OCI-LY1 (cell line): ENCODE measurements at regions not wholly inside any gene's neighbourhood (a gene's known extent, or its start where the extent isn't known, plus 50 kb on each side); places are given as distances from the start of the nearest gene placed in this dataset.

ENCODE experiments used
- H2AFZ ChIP-seq: fragments of 200-600 bp; sonication (generic), shearing (Covaris generic); 2 replicates; pipeline ENCODE4 v1.6.0; 2014; ENCODE audit warnings: antibody characterized with exemption, mild to moderate bottlenecking, low read length
- H3F3A ChIP-seq: fragments of 200-600 bp; sonication (generic), shearing (Covaris generic); 2 replicates; pipeline ENCODE4 v1.6.0; 2014; ENCODE audit warnings: mild to moderate bottlenecking, antibody characterized with exemption, low read length, moderate library complexity; ENCODE audit not compliant: insufficient read depth
- H3K27ac ChIP-seq: fragments of 200-600 bp; sonication (generic); 2 replicates; pipeline ENCODE4 v1.5.1; 2014; ENCODE audit warnings: low read length, mixed run types, mild to moderate bottlenecking, low read depth; ENCODE audit not compliant: poor library complexity, severe bottlenecking
- H3K27me3 ChIP-seq: fragments of 200-600 bp; sonication (generic); 2 replicates; pipeline ENCODE4 v1.6.0; 2014; ENCODE audit warnings: antibody characterized with exemption, mild to moderate bottlenecking, low read length, moderate library complexity; ENCODE audit not compliant: insufficient read depth
- H3K36me3 ChIP-seq: fragments of 200-600 bp; sonication (generic); 2 replicates; pipeline ENCODE4 v1.6.1; 2014; ENCODE audit warnings: mild to moderate bottlenecking, antibody characterized with exemption, low read length, moderate library complexity, mixed read lengths; ENCODE audit not compliant: insufficient read depth
- H3K4me1 ChIP-seq: fragments of 200-600 bp; sonication (generic); 2 replicates; pipeline ENCODE4 v1.5.1; 2014; ENCODE audit warnings: mild to moderate bottlenecking, low read length, moderate library complexity; ENCODE audit not compliant: insufficient read depth, severe bottlenecking
- H3K4me2 ChIP-seq: fragments of 200-600 bp; sonication (generic), shearing (Covaris generic); 2 replicates; pipeline ENCODE4 v1.6.1; 2014; ENCODE audit warnings: low read length
- H3K4me3 ChIP-seq: fragments of 200-600 bp; sonication (generic); 2 replicates; pipeline ENCODE4 v1.5.1; 2014; ENCODE audit warnings: low read length, low read depth, mild to moderate bottlenecking, mixed read lengths; ENCODE audit not compliant: poor library complexity, severe bottlenecking
- H3K79me2 ChIP-seq: fragments of 200-600 bp; shearing (Covaris generic); 2 replicates; pipeline ENCODE4 v1.6.1; 2016; ENCODE audit warnings: mixed run types, low read length, mixed read lengths; ENCODE audit not compliant: insufficient read depth
- H3K9ac ChIP-seq: fragments of 200-600 bp; sonication (generic), shearing (Covaris generic); 2 replicates; pipeline ENCODE4 v1.6.1; 2014; ENCODE audit warnings: mild to moderate bottlenecking, low read length, mixed read lengths
- H3K9me2 ChIP-seq: fragments of 200-600 bp; sonication (generic), shearing (Covaris generic); 2 replicates; pipeline ENCODE4 v1.6.1; 2014; ENCODE audit warnings: low read depth, mild to moderate bottlenecking, low read length, mixed read lengths
- H3K9me3 ChIP-seq: fragments of 200-600 bp; shearing (Covaris generic); 2 replicates; pipeline ENCODE4 v1.6.1; 2014; ENCODE audit warnings: low read length, mixed read lengths
- H4K20me1 ChIP-seq: fragments of 200-600 bp; sonication (generic), shearing (Covaris generic); 2 replicates; pipeline ENCODE4 v1.6.0; 2016; ENCODE audit warnings: mild to moderate bottlenecking, low read length; ENCODE audit not compliant: insufficient read depth
- EZH2 ChIP-seq: fragments of 200-600 bp; sonication (generic), shearing (Covaris generic); IDR thresholded peaks from 2 replicates; pipeline ENCODE4 v1.8.0; 2017; ENCODE audit warnings: borderline replicate concordance, mixed run types, mild to moderate bottlenecking, antibody characterized with exemption, low read length, moderate library complexity, mixed read lengths
- TF ChIP-seq, protein P1 (sequence below): fragments of 200-600 bp; sonication (generic), shearing (Covaris generic); IDR thresholded peaks from 2 replicates; pipeline ENCODE4 v1.5.1; 2017; ENCODE audit warnings: mild to moderate bottlenecking, antibody characterized with exemption, low read length, moderate library complexity, mixed read lengths

DNA sequence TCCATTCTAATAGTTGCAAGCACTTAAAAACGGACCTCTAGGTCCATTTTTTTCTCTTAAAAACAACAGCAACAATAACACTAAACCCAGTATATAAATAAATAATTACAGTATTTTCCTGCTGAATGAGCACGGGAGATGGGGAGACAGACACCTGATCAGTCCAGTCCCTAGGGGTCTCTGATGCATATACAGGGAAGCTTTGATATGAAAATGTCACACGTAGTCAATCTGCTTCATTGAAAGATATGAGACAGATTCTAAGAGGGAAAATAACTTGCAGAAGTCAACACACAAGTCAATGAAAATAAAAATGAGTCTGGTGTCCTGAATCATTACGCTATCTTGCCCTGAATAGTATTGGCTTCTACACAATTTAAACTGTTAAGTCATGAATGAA lies 523.3 kb upstream of the SLC8A1 start:
- H3K27ac ChIP-seq: no peak overlapping the region
- TF ChIP-seq, protein P1, sequence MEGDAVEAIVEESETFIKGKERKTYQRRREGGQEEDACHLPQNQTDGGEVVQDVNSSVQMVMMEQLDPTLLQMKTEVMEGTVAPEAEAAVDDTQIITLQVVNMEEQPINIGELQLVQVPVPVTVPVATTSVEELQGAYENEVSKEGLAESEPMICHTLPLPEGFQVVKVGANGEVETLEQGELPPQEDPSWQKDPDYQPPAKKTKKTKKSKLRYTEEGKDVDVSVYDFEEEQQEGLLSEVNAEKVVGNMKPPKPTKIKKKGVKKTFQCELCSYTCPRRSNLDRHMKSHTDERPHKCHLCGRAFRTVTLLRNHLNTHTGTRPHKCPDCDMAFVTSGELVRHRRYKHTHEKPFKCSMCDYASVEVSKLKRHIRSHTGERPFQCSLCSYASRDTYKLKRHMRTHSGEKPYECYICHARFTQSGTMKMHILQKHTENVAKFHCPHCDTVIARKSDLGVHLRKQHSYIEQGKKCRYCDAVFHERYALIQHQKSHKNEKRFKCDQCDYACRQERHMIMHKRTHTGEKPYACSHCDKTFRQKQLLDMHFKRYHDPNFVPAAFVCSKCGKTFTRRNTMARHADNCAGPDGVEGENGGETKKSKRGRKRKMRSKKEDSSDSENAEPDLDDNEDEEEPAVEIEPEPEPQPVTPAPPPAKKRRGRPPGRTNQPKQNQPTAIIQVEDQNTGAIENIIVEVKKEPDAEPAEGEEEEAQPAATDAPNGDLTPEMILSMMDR: no peak
- TF ChIP-seq EZH2: no peak
- H3K9me2 ChIP-seq: no peaks in the 10 kb centered on the region
- H3K9ac ChIP-seq: no peak overlapping the region
- H3F3A ChIP-seq: no peaks in the 10 kb centered on the region
- no peaks in the 10 kb centered on the region for H3K4me1 ChIP-seq
- no peak overlapping the region for H2AFZ ChIP-seq
- no peak overlapping the region for H3K4me3 ChIP-seq
- no peaks in the 10 kb centered on the region for H4K20me1 ChIP-seq
- no peak overlapping the region for H3K4me2 ChIP-seq
- no peaks in the 10 kb centered on the region for H3K36me3 ChIP-seq
- H3K9me3 ChIP-seq: no peaks in the 10 kb centered on the region
- H3K79me2 ChIP-seq: no peaks in the 10 kb centered on the region
- H3K27me3 ChIP-seq: no peaks in the 10 kb centered on the region

DNA sequence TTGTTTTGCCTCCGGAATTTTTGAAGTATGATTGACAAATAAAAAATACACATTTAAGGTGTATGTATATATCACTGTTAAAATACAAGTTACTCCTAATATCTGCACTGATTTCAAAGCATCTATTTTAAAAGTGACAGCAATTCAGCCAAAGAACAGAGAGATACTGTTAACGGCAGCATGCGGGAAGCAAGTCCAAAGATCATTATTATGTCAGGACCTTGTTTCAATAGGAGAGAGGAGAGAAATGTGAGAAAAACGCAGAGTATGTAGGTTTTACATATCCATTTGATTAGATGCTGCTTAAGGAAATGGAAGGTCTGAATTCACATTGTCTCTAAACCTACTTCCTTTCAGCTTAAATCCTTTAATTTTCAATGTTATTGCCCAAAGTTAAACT lies 545.5 kb upstream of the SLC8A1 start:
- Histone ChIP-seq H3F3A (no peaks in the 10 kb centered on the region), H3K9me3 (no peaks in the 10 kb centered on the region), H3K4me1 (no peaks in the 10 kb centered on the region), H3K9me2 (no peaks in the 10 kb centered on the region), H3K4me2 (no peak overlapping the region), H3K79me2 (no peaks in the 10 kb centered on the region), H3K9ac (no peak overlapping the region), H3K4me3 (no peak overlapping the region), H3K27ac (no peak overlapping the region), H4K20me1 (no peaks in the 10 kb centered on the region), H3K36me3 (no peaks in the 10 kb centered on the region), H2AFZ (no peak overlapping the region), H3K27me3 (no peaks in the 10 kb centered on the region)
- TF ChIP-seq, protein P1: no peak
- TF ChIP-seq EZH2: no peak

DNA sequence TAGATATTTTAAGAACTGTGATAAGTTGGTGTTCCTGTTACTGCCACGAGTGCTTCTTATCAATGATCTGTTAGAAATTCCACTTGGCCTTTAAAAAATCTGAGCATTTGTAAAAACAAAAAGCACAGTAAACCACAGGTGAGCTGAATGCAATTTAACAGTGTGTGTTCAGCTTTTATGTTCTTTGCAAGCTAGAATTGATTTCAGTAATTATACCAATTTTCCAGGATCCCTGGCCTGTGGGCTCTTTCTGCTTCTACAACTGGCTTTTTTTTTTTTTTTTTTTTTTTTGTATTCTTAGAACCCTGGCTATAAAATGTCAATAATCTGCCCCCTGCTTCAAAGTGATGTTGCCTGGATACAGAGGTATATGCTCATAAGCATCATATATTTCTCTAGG lies 548.5 kb upstream of the SLC8A1 start:
- Histone ChIP-seq H3K9me3 (no peaks in the 10 kb centered on the region), H3K27ac (no peak overlapping the region), H3F3A (no peaks in the 10 kb centered on the region), H3K9ac (no peak overlapping the region), H3K9me2 (no peaks in the 10 kb centered on the region), H3K4me2 (no peak overlapping the region), H3K4me3 (no peak overlapping the region), H3K27me3 (no peaks in the 10 kb centered on the region), H4K20me1 (no peaks in the 10 kb centered on the region), H3K4me1 (no peaks in the 10 kb centered on the region), H3K36me3 (no peaks in the 10 kb centered on the region), H2AFZ (no peak overlapping the region), H3K79me2 (no peaks in the 10 kb centered on the region)
- TF ChIP-seq EZH2: no peak
- TF ChIP-seq, protein P1: no peak
